PC-3 (cell line): ENCODE measurements at regions not wholly inside any gene's neighbourhood (a gene's known extent, or its start where the extent isn't known, plus 50 kb on each side); places are given as distances from the start of the nearest gene placed in this dataset.

Source experiments
- ATAC-seq: fragments of 200-7000 bp; cut with Tn5 transposase; 2 replicates; pipeline ENCODE4 v1.9.1; 2020; ENCODE audit warnings: mild to moderate bottlenecking, moderate library complexity
- BruUV-seq: library from RNA; stranded (reverse); fragments of 400-500 nt; replicated peaks from 2 replicates; lab custom pipeline; 2021; lab: Mats Ljungman, UMichigan
- CTCF ChIA-PET: fragments of 300-600 bp; sonication (Branson Sonifier 250); formaldehyde crosslinking; loops from one replicate; lab custom pipeline; 2022; ENCODE audit warnings: antibody characterized with exemption; lab: Charles Lee
- POLR2A ChIA-PET: fragments of 300-600 bp; sonication (Branson Sonifier 250); formaldehyde crosslinking; loops from one replicate; lab custom pipeline; 2022; ENCODE audit warnings: antibody characterized with exemption; ENCODE audit not compliant: unreplicated experiment; lab: Charles Lee
- DNase-seq: peaks from one replicate; pipeline ENCODE4 v3.0.0-alpha.2; 2015
- H2AFZ ChIP-seq: fragments of 300-600 bp; sonication (generic); 2 replicates; pipeline ENCODE4 v1.6.0; 2016; ENCODE audit warnings: antibody characterized with exemption, low read length
- H3F3A ChIP-seq: fragments of 300-600 bp; sonication (generic); one replicate; pipeline ENCODE4 v1.6.0; 2017; ENCODE audit warnings: antibody characterized with exemption, low read length, control low read depth, mild to moderate bottlenecking; ENCODE audit not compliant: unreplicated experiment
- H3K27ac ChIP-seq: fragments of 300-600 bp; sonication (generic); 2 replicates; pipeline ENCODE4 v1.5.1; 2016; ENCODE audit warnings: mild to moderate bottlenecking, low read length
- H3K27me3 ChIP-seq: fragments of 300-600 bp; sonication (generic); 2 replicates; pipeline ENCODE4 v1.6.1; 2016; ENCODE audit warnings: low read length, mixed read lengths
- H3K36me3 ChIP-seq: fragments of 300-600 bp; sonication (generic); 2 replicates; pipeline ENCODE4 v1.6.1; 2016; ENCODE audit warnings: low read depth, mixed run types, low read length, mixed read lengths
- H3K4me1 ChIP-seq: fragments of 300-600 bp; sonication (generic); 2 replicates; pipeline ENCODE4 v1.5.1; 2016; ENCODE audit warnings: low read length; ENCODE audit not compliant: insufficient read depth
- H3K4me2 ChIP-seq: fragments of 300-600 bp; sonication (generic); 2 replicates; pipeline ENCODE4 v1.6.0; 2016; ENCODE audit warnings: low read length
- H3K4me3 ChIP-seq: fragments of 300-600 bp; sonication (generic); 2 replicates; pipeline ENCODE4 v1.5.1; 2016; ENCODE audit warnings: mild to moderate bottlenecking, low read length, mixed read lengths
- H3K79me2 ChIP-seq: fragments of 300-600 bp; sonication (generic); 2 replicates; pipeline ENCODE4 v1.6.1; 2017; ENCODE audit warnings: low read length, mixed read lengths
- H3K9ac ChIP-seq: fragments of 300-600 bp; sonication (generic); 2 replicates; pipeline ENCODE4 v1.6.0; 2016; ENCODE audit warnings: mild to moderate bottlenecking, low read length
- H3K9me2 ChIP-seq: fragments of 300-600 bp; sonication (generic); replicated peaks from 2 replicates; pipeline ENCODE4 v1.6.1; 2016; ENCODE audit warnings: mixed run types, low read length, mixed read lengths
- H3K9me3 ChIP-seq: fragments of 300-600 bp; sonication (generic); 2 replicates; pipeline ENCODE4 v1.6.1; 2016; ENCODE audit warnings: low read length, mixed read lengths
- H4K20me1 ChIP-seq: fragments of 300-600 bp; sonication (generic); 2 replicates; pipeline ENCODE4 v1.6.1; 2016; ENCODE audit warnings: low read length, mixed read lengths
- CTCF ChIP-seq: fragments of 300-600 bp; sonication (generic); conservative IDR thresholded peaks from 2 replicates; pipeline ENCODE4 v1.5.1; 2017; ENCODE audit warnings: antibody characterized with exemption, low read depth, mild to moderate bottlenecking, low read length
- EZH2 ChIP-seq: fragments of 300-600 bp; sonication (generic); IDR thresholded peaks from one replicate; pipeline ENCODE4 v1.6.1; 2017; ENCODE audit warnings: antibody characterized with exemption, mild to moderate bottlenecking, low read length; ENCODE audit not compliant: unreplicated experiment
- EZH2phosphoT487 ChIP-seq: fragments of 300-600 bp; sonication (generic); IDR thresholded peaks from 2 replicates; pipeline ENCODE4 v1.6.1; 2018; ENCODE audit warnings: mild to moderate bottlenecking, antibody characterized with exemption, low read length, borderline replicate concordance
- intact Hi-C: fragments of 100-400 bp; cut with micrococcal nuclease; formaldehyde crosslinking; loops from 2 replicates; pipeline ENCODE4 v1.9.0; 2023

GRCh38 chr5:163809473-163809872 is 304.1 kb downstream of the MAT2B start:
- no peak for ATAC-seq
- no peak for TF ChIP-seq EZH2
- TF ChIP-seq EZH2phosphoT487, result no peak
- no peak for TF ChIP-seq CTCF
- no peak overlapping the region for H3K4me3 ChIP-seq
- no peaks in the 10 kb centered on the region for H3K36me3 ChIP-seq
- no peaks in the 10 kb centered on the region for H3K4me1 ChIP-seq
- no peak overlapping the region for H3K9ac ChIP-seq
- no peak overlapping the region for H3K4me2 ChIP-seq
- intact Hi-C loops, result no loop called here
- H3K27me3 ChIP-seq, result no peaks in the 10 kb centered on the region
- H3K9me2 ChIP-seq, result no peaks in the 10 kb centered on the region
- H3K27ac ChIP-seq, result no peak overlapping the region
- no peaks in the 10 kb centered on the region for H3K9me3 ChIP-seq
- H2AFZ ChIP-seq, result no peak overlapping the region
- no peak for DNase-seq
- no peaks in the 10 kb centered on the region for H3F3A ChIP-seq
- no peaks in the 10 kb centered on the region for H3K79me2 ChIP-seq
- ChIA-PET POLR2A (no interaction called here), CTCF (no interaction called here)
- no TSS peak for BruUV-seq
- no peaks in the 10 kb centered on the region for H4K20me1 ChIP-seq

GRCh38 chr5:163813900-163814299 is 308.5 kb downstream of the MAT2B start:
- no peaks in the 10 kb centered on the region for H3K9me2 ChIP-seq
- no peaks in the 10 kb centered on the region for H3F3A ChIP-seq
- H3K36me3 ChIP-seq, result no peaks in the 10 kb centered on the region
- TF ChIP-seq EZH2phosphoT487 (no peak), EZH2 (no peak), CTCF (no peak)
- H3K4me3 ChIP-seq, result no peak overlapping the region
- ATAC-seq (no peak), DNase-seq (no peak)
- H3K79me2 ChIP-seq, result no peaks in the 10 kb centered on the region
- intact Hi-C loops, result no loop called here
- BruUV-seq, result no TSS peak
- no peaks in the 10 kb centered on the region for H4K20me1 ChIP-seq
- no peak overlapping the region for H3K9ac ChIP-seq
- H2AFZ ChIP-seq, result no peak overlapping the region
- POLR2A ChIA-PET, result no interaction called here
- H3K4me1 ChIP-seq, result no peaks in the 10 kb centered on the region
- H3K4me2 ChIP-seq, result no peak overlapping the region
- CTCF ChIA-PET, result no interaction called here
- H3K27me3 ChIP-seq, result no peaks in the 10 kb centered on the region
- H3K27ac ChIP-seq, result no peak overlapping the region
- no peaks in the 10 kb centered on the region for H3K9me3 ChIP-seq

- no peak for ATAC-seq
Measured at GRCh38 chr5:163815240-163815791, 309.9 kb downstream of the MAT2B start.

More at GRCh38 chr5:163815240-163815791, 309.9 kb downstream of the MAT2B start:
- H3K36me3 ChIP-seq, result no peaks in the 10 kb centered on the region
- no peaks in the 10 kb centered on the region for H3K4me1 ChIP-seq
- no peak overlapping the region for H3K4me3 ChIP-seq
- no peak overlapping the region for H2AFZ ChIP-seq
- POLR2A ChIA-PET, result no interaction called here
- H3K4me2 ChIP-seq, result no peak overlapping the region
- no peak for DNase-seq
- no peaks in the 10 kb centered on the region for H3F3A ChIP-seq
- no peaks in the 10 kb centered on the region for H3K9me3 ChIP-seq
- no peaks in the 10 kb centered on the region for H3K9me2 ChIP-seq
- no peaks in the 10 kb centered on the region for H4K20me1 ChIP-seq
- no peaks in the 10 kb centered on the region for H3K79me2 ChIP-seq
- H3K27ac ChIP-seq, result no peak overlapping the region
- intact Hi-C loops, result no loop called here
- no TSS peak for BruUV-seq
- TF ChIP-seq EZH2 (no peak), CTCF (no peak), EZH2phosphoT487 (no peak)
- H3K27me3 ChIP-seq, result no peaks in the 10 kb centered on the region
- CTCF ChIA-PET, result no interaction called here
- no peak overlapping the region for H3K9ac ChIP-seq
